ENCODE measurements at regions not wholly inside any gene's neighbourhood (a gene's known extent, or its start where the extent isn't known, plus 50 kb on each side); places are given as distances from the start of the nearest gene placed in this dataset.

DNA sequence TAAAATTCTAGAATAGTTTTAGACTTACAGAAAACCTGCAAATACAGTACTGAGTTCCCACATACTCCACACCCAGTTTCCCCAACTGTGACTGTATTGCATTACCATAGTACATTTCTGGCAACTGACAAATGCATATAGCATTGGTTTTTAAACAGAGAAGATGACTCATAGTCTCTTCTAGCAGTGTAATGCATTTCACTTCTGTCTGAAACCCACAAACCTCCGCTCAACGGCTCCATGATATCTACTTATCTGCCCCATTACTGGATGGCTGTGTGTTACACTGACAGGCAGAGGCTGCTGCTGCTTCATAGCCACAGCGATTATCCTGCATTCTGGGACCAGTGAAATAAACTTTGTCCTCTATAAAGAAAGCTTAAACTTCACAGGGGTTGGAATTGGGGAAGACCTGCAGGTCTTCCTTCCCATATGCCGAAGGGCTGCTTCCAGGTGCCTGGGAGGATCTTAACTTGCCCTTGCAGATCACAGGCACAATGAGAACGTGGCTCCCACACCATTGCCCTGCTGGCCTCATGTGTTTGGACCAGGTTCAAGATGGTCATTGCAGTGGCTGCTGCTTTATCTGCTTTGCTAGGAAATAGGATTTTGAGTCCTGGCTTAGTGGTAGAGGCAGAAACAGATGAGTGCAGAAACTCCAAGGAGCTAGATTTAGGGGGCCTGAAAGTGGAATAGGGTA, 742.6 kb upstream of the HS6ST1 start:
- DNase-seq: no peak

DNA sequence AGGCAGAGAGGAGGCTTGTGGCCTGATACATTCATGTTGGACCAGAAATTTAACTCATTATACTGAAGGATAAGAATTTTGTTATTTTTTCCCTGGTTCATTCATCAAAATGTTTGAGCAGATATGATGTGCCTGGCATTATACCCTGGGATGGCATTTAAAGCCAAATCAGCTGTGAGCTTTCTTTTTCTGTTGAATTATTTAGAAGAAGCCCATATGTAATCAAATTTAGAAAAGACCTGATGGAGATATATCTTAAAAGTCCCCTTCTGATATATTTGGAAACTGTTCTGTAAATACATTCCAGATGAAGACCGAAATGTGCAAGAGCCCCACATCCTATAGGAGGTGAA, 743.1 kb upstream of the HS6ST1 start:
- DNase-seq: no peak

- no peak for DNase-seq
Observed at GRCh38 chr2:129062146-129062912, 743.7 kb upstream of the HS6ST1 start.

DNA sequence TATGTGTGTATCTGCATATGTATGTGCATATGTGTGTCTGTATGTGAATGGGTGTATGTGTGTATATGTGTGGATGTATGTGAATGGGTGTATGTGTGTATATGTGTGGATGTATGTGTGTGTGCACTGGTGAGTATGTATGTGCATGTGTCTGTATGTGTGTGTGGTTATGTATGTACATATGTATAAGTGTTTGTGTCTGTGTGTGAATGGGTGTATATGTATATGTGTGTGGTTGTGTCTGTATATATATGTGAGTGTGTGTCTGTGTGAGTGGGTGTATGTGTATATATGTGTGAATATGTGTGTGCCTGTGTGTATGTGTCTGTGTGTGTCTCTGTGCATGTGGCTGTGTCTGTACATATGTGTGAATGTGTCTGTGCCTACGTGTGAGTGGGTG, 748.4 kb upstream of the HS6ST1 start:
- no peak for DNase-seq

DNA sequence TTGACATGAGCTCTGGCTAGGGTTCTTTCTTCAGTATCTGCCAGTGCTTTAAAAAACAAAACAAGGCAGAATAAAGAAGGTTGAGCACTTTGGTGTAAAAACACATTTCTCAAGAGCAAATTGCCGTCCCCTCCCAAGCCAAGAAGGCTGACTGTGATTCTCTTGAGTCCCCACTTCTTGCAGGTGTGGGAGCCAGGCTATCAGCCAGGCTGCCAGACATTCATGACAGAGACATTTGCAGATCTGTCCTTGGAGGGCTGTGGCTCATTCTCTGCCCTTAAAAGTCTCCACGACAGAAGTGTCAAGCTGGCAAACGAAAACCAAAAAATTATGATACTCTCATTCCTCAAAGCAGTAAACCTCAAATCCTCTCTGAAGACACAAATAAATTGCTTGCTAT, 749.3 kb upstream of the HS6ST1 start:
- no peak for DNase-seq

DNA sequence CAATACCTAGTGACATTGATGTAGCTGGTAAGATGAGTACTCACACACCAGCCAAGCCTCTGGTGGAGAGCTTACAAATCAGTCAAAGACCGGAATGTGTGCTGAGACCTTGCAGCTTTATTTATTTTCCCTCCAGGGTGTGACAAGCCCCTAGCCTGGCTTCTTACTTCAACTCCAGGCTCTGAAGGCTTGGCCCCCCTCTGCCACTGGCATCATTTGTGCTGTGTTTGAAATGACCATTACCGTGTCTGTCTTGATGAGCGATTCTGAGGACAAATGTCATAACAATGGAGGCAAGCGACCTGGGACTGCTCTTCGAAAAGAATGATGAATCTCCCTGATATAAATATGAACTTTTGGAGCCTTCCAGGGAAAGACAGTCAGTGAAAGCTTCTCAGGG, 749.9 kb upstream of the HS6ST1 start:
- no peak for DNase-seq

DNA sequence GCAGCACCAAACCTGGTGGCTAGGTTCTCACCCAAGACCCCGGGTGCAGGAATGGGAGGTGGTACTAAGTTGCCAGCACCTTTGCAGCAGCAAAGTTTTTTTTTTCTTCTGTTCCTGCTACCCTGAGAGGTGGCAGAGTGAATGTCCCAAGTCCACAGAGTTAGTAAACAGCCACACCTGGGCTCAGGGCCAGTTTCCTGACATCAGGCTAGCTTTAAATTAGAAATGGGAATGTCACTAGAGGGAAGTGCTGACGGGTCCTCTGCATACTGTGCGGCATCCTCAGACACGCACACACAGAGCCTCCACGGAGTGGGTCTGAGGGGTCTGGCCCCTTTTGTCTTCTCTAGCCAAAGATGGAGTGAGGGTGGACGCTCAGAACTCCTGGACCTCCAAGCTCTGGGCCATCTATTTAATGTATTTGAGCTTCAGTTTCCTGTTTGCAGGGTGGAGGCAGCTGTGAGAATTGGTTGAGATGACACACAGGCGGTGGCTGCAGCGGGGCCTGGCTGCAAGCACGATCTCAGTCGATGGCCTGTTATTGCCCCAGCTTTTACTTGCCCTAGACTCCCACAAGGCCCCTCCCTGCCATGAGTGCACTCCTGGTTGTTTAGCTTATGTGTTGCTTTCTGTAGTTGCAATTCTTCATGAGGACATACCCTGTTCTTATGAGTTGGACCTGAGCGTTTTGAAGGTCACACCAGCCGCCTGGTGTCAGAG, 751.4 kb upstream of the HS6ST1 start:
- no peak for DNase-seq

GRCh38 chr2:129070663-129071062, 752.0 kb upstream of the HS6ST1 start:
- DNase-seq: no peak

DNA sequence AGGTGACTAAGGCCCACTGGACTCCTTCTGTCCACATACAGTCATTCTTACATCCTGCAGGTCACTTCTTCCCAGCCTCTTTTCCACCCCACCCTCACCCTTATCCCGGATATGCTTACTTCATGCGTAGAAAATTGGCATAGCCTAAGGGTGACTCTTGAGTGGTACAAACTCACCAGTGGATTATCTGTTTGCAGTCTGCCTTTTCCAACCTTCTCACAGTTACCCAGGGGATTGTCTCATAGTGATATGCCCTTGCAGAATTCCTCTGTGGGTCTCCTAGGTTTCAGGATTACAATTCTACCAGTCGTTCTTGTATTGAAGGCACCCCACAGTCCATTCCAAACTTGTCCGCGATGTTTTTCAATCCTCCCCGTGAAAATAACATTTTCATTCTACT, 752.9 kb upstream of the HS6ST1 start:
- DNase-seq: no peak

DNA sequence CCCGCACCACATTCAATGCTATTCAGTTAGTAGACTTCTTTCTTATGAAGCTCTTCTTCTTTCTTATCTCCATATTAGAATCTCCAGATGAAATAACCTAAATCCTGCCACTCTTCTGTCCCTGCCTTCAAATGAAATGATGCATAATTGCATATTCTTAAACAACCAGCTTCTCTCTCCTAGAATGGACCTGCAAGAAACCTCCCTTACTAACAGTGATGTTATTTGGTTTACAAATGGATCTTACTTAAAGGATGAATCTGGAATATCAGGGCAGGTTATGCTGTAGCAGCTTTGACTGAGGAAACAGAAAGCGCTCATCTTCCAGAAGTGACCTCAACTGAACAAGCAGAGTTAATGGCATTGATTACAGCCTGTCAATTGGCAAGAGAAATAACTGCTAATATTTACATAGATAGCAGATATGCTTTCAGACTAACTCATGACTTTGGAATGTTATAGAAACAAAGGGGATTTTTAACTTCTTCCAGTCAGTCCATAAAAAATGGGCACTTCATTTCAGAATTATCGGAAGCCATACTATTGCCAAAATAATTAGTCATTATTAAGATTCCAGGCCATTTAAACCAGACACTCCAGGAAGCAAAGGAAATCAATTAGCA, 755.7 kb upstream of the HS6ST1 start:
- DNase-seq: no peak

DNA sequence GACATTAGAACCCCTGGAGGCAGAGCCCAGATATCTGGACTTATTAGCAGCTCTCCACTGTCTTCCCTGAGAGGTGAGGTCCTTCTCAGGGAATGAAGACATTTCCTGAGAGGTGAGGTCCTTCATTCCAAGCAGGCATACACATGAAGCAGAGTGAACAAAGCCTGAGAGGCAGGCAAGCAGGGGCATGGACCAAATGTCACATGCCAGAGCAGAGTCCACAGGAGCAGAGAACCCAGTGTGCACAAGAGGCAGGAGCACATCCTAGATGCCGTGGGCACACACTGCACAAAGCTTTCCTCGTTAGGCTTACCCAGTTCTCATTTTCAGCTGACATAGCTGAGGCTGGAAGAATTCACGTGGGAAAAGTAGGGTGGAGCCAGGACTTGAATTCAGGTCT, 759.9 kb upstream of the HS6ST1 start:
- no peak for DNase-seq

- no peak for DNase-seq
Observed at GRCh38 chr2:129080715-129081476, 762.2 kb upstream of the HS6ST1 start.

DNA sequence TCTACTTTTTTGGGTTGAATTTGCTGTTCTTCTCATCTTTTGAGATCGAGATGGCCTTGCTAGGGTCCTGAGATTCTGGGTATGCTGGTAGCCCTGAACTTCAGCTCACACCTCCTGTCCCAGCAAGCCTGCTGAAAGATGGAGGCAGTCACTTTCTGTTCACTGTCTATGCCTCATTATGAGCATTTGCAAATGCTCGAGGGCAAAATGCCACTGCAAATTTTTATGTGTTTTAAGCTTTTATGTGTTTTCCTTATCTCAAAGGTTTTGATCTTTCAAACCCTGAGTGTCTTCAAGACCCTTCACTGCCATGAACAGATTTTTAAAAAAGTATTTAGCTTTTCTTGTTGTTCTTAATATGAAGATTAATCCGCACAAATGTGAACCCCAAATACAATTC, 766.7 kb upstream of the HS6ST1 start:
- no peak for DNase-seq

DNA sequence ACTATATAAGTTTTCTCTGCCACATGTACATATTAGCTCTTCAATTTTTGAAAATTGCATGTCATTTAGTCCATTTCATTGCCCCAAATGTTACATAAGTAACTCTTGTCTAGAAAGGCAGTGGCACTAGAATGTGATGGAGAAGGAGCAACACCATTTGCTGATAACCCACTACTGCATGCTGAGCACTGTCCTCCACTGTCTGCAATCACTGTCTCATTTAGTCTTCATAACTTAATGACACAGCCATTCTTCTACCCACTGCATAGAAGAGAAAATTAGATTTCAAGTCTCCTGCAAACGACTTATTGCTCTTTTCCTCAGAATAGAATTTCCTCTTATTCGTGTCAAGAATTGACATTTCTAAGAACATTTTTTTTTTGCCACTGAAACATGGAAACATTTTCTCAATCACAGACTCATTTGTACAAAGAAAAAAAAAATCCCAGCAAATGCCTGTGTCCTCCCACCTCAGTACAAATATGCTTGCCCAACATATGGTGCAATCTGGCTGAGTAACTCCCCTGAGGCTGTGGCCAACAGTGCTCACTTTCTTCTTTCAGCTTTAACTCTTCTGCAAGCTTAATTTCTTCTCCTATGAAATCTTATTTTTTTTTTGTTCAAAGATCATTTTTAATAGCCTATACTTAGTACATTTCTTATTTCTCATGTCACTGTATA, 768.6 kb upstream of the HS6ST1 start:
- DNase-seq: no peak

- DNase-seq: no peak
Observed at GRCh38 chr2:129091620-129092019, 773.0 kb upstream of the HS6ST1 start.

- DNase-seq: no peak
Observed at GRCh38 chr2:129092956-129093355, 774.3 kb upstream of the HS6ST1 start.

DNA sequence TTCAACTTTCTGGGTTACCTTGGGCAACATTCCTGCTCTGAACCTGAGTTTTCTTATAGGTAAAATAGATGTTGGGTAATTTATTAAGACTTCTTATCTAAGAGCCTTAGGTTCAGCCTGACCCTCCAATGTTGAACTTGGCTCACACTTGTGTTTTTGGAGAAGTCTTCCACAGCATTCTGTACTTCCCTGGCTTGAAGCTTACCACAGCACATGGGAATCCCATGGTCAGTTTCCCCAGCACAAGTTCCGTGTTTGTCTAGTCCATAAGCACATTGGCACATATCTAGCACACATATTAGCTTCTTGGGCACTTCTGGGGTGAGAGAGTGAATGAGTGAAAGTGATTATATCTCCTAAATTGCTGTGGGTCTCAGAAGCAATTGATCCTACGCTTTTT, 782.5 kb upstream of the HS6ST1 start:
- no peak for DNase-seq

DNA sequence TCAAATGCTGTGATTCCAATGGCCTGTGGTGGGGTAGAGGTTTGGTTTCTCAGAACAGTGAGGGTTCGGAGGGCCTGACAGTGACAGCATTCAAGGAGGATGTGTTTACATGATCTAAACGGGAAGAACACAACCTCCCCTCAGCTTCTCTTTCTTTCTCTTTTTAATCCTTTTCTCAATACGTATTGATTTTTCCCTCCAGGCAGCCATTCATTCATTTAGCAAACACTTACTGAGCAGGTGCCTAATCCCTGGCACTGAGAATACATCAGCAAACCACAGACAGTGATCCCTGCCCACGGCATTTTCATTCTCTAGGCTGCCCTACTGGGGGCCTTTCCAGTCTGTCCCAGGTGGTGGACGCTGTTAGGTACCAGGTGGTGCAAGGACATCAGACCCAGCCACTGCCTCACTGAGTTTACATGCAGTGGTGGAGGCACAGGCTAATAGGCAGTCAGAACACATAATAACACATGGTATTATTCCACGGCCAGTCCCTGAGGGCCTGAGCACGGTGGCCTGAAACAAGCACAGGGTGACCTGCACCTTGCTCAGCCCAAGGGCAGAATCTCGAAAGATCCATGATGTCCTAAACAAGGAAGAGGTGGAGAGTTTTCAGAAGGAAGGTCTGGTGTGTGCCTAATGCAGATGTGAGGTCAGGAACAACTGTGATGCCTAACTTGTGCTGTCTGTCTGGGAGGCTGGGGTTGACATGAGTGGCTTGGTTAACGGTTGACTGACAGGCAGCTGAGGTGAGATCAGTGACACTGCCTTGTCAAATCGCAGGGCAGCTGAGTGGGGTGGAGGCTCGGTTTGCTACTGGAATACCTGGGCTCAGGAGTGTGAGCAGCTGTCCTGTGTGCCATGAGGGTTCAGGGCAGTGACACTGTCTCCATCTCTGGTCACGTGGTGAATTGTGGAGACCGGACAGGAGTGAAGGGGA, 785.5 kb upstream of the HS6ST1 start:
- no peak for DNase-seq

DNA sequence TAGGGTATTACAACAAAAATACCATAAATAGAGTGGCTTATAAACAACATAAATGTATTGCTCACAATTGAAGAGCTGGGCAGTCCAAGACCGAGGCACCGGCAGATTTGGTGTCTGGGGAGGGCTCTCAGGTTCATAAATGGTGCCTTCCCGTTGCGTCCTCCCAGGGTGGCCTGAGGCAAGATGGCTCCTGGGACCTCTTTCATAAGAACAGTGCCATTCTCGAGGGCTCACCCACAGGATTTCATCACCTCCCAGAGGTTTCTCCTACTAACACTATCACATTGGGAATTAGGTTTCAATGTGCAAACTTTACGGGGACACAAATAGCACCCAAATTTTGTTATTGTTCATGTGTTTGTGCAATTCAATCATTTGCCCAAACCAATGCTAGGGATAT, 793.5 kb upstream of the HS6ST1 start:
- no peak for DNase-seq

DNA sequence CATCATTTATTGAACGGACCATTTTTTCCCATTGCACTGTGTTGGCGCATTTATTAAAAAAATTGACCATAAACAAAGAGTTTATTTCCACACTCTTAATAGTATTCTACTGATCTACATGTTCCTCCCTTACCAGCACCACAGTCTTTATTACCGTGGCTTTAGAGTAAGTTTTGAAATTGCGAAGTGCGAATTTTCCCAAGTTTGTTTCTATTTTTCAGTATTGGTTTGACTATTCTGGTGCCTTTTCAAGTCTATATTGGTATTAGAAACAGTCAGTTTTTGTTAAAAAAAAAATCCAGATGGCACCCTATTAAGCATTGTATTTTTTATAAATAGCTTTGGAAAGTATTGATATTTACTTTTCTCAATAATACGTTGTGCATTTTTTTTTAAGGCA, 795.1 kb upstream of the HS6ST1 start:
- DNase-seq: no peak

GRCh38 chr2:129117434-129117833, 798.8 kb upstream of the HS6ST1 start:
- DNase-seq: no peak

Measured in HCEC 1CT (cell line).